IPS-NIHi11 (cell line): ENCODE measurements at regions not wholly inside any gene's neighbourhood (a gene's known extent, or its start where the extent isn't known, plus 50 kb on each side); places are given as distances from the start of the nearest gene placed in this dataset.

Experiments used
- DNase-seq: peaks from one replicate; pipeline ENCODE4 v3.0.0; 2012; ENCODE audit warnings: mixed read lengths, low spot score

GRCh38 chr3:14336749-14337598 lies 65.4 kb upstream of the SLC6A6 start:
- DNase-seq: no peak

DNA sequence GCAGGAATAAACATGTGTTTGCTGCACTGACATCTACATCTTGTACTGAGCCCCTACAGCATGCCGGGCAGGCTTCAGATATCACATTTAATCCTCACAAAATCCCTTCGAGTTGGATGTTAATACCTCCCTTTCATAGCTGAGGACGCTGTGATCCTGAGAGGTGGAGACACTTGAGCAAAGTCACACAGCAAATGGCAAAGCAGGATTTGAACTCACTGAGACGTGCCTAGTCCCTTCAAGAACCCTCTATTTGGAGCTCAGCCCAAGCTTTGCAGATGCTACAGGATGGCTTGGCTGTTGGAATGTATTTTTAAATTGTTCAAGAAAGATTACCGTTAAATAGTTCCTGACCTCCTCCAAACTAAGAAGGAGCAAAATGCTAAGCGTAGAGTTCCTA lies 64.6 kb upstream of the SLC6A6 start:
- no peak for DNase-seq

DNA sequence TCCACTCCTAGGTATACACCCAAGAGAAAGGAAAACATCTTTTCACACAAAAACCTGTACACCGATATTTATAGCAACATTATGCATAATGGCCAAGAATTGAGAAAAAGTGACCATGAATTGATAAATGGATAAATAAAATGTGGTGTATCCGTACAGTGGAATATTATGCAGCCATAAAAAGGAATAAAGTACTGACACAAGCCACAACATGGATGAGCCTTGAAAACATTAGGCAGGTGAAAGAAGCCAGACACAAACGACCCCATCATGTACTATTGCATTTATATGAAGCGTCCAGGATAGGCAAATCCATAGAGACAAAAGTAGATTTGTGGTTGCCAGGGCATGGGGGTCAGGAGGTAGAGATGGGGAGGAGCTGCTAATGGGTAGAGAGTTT lies 64.2 kb upstream of the SLC6A6 start:
- DNase-seq: no peak

- DNase-seq: no peak
Measured at GRCh38 chr3:14338898-14339458, 63.4 kb upstream of the SLC6A6 start.

GRCh38 chr3:14340960-14341708 lies 61.3 kb upstream of the SLC6A6 start:
- DNase-seq: no peak

DNA sequence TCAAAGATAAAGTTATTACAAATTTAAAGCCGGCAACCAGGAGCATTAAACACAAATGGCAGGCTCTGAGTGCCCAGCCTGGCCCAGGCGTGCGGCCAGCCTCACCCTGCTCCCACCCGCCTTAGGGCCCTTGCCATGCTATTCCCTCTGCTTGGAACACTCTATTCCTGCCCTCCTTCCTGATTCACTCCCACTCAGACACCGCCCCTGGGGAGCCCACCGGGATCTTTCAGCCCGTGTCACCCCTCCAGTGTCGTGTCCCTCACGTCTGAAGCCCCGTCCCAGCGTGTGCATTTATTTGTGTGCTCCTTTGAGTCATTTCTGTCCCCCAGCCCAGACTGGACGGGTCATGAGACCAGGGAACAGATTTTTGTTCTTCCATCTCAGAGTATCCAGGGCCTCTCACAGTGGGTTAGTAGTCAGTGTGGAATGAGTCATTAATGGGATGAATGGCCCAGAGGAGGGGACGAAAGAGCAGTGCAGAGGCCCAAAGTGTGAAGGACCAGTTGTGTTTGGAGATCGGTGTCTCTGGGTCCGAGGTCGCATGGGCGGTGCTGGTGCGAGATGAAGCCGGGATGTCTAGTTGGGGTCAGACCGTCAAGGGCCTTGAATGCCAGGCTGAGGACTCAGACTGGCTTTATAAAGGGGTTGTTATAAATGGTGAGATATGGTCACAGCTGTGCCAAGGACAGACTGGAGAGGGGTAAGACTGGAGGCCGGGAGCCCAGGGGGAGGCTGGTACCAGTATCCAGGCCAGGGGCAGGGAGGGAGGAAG lies 58.9 kb upstream of the SLC6A6 start:
- no peak for DNase-seq

DNA sequence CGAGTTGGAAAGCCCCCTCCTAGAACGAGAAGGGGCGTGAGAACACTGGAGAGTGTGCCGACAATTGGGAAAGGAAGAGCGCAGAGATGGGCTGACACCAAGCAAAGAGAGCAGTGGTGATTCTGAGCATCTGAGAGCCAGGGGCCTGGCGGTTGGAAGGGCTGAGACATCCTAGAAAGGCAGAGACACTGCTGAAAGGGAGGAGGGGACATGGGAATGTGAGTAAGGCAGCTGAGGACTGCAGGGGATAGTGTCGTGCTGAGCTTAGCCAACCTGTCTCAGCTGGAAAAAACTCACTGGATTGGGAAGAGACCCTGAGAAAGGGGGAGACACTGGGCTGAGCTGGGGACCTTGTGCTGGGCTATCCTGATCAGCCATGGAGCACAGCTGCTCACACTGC lies 58.1 kb upstream of the SLC6A6 start:
- DNase-seq: peak; percentile 64

- DNase-seq: no peak
Measured at GRCh38 chr3:14345496-14346150, 56.8 kb upstream of the SLC6A6 start.

GRCh38 chr3:14346191-14346590 lies 56.2 kb upstream of the SLC6A6 start:
- DNase-seq: no peak

GRCh38 chr3:14346642-14347041 lies 55.8 kb upstream of the SLC6A6 start:
- no peak for DNase-seq

DNA sequence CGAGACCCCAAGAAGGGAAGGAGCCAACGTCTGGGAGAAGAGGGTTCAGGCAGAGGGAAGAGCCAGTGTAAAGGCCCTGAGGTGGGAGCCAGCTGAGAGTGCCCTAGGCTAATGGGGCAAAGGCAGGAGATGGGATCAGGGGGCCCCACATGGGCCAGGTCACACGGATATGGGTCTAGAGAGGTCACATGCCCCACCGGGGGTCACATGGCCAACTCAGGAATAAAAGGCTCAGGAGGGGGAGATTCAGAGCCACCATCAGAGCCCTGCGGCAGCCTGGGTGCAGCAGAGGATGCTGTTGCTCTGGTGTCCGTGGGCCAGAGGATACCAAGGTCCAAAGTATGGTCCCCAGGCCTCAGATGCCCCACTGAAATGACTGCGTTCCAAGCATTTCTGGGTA lies 55.3 kb upstream of the SLC6A6 start:
- no peak for DNase-seq

- DNase-seq: no peak
Measured at GRCh38 chr3:14351617-14352001, 50.8 kb upstream of the SLC6A6 start.

DNA sequence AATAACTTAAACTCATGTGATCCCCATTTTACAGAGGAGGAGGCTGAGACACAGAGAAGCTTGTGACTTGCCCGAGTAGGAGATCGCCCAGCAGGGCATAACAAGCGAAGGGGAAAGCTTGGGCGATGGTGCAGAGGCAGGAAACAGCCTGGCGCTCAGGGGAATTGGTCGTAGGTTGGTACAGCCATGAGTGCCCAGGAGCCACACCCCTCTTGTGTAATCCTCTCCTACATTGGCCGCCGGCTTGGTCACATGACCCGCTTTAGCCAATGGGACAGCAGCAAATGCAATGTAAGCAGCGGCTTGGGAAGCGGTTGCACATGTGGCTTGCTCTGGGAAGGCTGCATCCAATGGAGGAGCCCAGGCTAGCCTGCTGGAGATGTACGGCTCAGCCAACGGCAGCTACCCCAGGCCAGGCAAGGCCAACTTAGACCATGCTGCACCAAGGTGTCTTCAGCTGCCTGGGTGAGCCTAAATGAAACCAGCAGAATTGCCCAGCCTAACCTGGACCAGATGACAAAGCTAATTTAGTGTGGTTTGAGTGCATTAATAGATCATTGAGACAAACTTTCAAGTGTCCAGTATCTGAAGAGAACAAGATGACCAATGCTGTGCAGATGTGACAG lies 50.3 kb upstream of the SLC6A6 start:
- DNase-seq: peak; percentile 77
